Spleen (tissue), 11 donors: ENCODE measurements at regions not wholly inside any gene's neighbourhood (a gene's known extent, or its start where the extent isn't known, plus 50 kb on each side); places are given as distances from the start of the nearest gene placed in this dataset.
"Not testable (repeated sequence)": the region's sequence is repeated elsewhere in the genome, so short reads cannot be mapped to it uniquely, and the experiment has no call there.

Experiments
- DNase-seq: peaks from one replicate; pipeline ENCODE4 v3.0.0-alpha.2; 2020
- H3K27ac ChIP-seq, 8 donors: fragments of 200-600 bp; sonication (generic) in 7 of 8; 1 replicate in 4 of 8; 2 replicates in 4 of 8; pipeline versions ENCODE4 v1.5.0 to v1.8.0; 2016 to 2021; ENCODE audit warnings: inconsistent platforms in 4 of 8, mild to moderate bottlenecking in 4 of 8, moderate library complexity in 1 of 8
- H3K27me3 ChIP-seq, 7 donors: fragments of 200-600 bp; sonication (generic) in 6 of 7; replicated peaks in 1 of 7; 1 replicate in 4 of 7; 2 replicates in 3 of 7; pipeline versions ENCODE4 v1.5.0 to v1.8.0; 2016 to 2021; ENCODE audit warnings: inconsistent platforms in 3 of 7, mild to moderate bottlenecking in 1 of 7
- H3K36me3 ChIP-seq, 6 donors: fragments of 200-600 bp; sonication (generic) in 5 of 6; 1 replicate in 4 of 6; 2 replicates in 2 of 6; pipeline versions ENCODE4 v1.5.0 to v1.8.0; 2016 to 2021; ENCODE audit warnings: inconsistent platforms in 2 of 6
- H3K4me1 ChIP-seq, 6 donors: fragments of 200-600 bp; sonication (generic) in 5 of 6; 1 replicate in 3 of 6; 2 replicates in 3 of 6; pipeline versions ENCODE4 v1.5.0 to v1.8.0; 2016 to 2021; ENCODE audit warnings: inconsistent platforms in 3 of 6
- H3K4me3 ChIP-seq, 8 donors: fragments of 200-600 bp; sonication (generic) in 7 of 8; 1 replicate in 4 of 8; 2 replicates in 4 of 8; pipeline versions ENCODE4 v1.5.0 to v1.8.0; 2016 to 2021; ENCODE audit warnings: inconsistent platforms in 4 of 8, mild to moderate bottlenecking in 4 of 8, moderate library complexity in 2 of 8
- H3K9me3 ChIP-seq, 8 donors: fragments of 200-600 bp; sonication (generic) in 7 of 8; 1 replicate in 4 of 8; 2 replicates in 4 of 8; pipeline versions ENCODE4 v1.5.0 to v1.8.0; 2016 to 2021; ENCODE audit warnings: inconsistent platforms in 4 of 8
- CTCF ChIP-seq, 11 experiments: fragments of 200-600 bp in 7 of 11; fragments of 450-650 bp in 4 of 11; sonication (generic) in 4 of 11; IDR thresholded peaks in 8 of 11; conservative IDR thresholded peaks in 3 of 11; 1 replicate in 7 of 11; 2 replicates in 4 of 11; pipeline versions ENCODE4 v1.4.0 to v1.8.0; 2016 to 2021; ENCODE audit warnings: antibody characterized with exemption in 11 of 11, inconsistent platforms in 4 of 11, mild to moderate bottlenecking in 1 of 11
- POLR2A ChIP-seq, 3 donors: fragments of 450-650 bp; IDR thresholded peaks; one replicate each; pipeline ENCODE4 v1.5.1; 2017; ENCODE audit warnings: antibody characterized with exemption in 3 of 3, mild to moderate bottlenecking in 1 of 3
- POLR2AphosphoS5 ChIP-seq, 3 donors: sonication (generic); formaldehyde crosslinking; IDR thresholded peaks; one replicate each; pipeline ENCODE4 v1.5.1; 2017; ENCODE audit warnings: antibody characterized with exemption in 3 of 3
- WGBS, 5 donors: extraction: QIAGEN DNeasy Blood & Tissue Kit in 3 of 5; methylation state at CpG; one replicate each; pipeline versions ENCODE4 v1.1.5 to v1.1.7; 2013 to 2018; 5-methylcytosine and 5-hydroxymethylcytosine counted together
- intact Hi-C: fragments of 100-400 bp; cut with DNase I; formaldehyde crosslinking; loops from one replicate; pipeline ENCODE4 v1.15.0; 2023; ENCODE audit warnings: low total_unique reads
- donor health status: healthy with polysubstance abuse.
- donor health status: DM: no; HTN: no; CAD: no; lungs with moderate emphysema.
- donor health status: DM: no; HTN: no; CAD: no.
- donor health status: Bipolar disorder and iron deficiency.
- donor health status: healthy.
- donor health status: DM: no; HTN: no; CAD: no.
- donor health status: DM: yes; HTN: yes; CAD: no.

- intact Hi-C loops, result no loop called here
- no peaks in the 10 kb centered on the region for H3K4me1 ChIP-seq
- no peak overlapping the region for H3K27ac ChIP-seq
- no peaks in the 10 kb centered on the region for H3K27me3 ChIP-seq
- DNase-seq, result no peak
- no peaks in the 10 kb centered on the region for H3K36me3 ChIP-seq
- H3K9me3 ChIP-seq, result peaks cover 0 to 9% (median 0%) of the 10 kb centered on the region in 8 donors
- WGBS, 5 donors, result 62 to 82% (median 72%) methylated on average over 6 of the region's 6 CpGs
- TF ChIP-seq CTCF (IDR thresholded peaks at IDR 0.05 in 8 of 11, conservative IDR thresholded peaks at IDR 0.05 in 3 of 11), result no peak
- TF ChIP-seq POLR2AphosphoS5 (IDR thresholded peaks at IDR 0.05), result no peak
- TF ChIP-seq POLR2A (IDR thresholded peaks at IDR 0.05), result no peak
- H3K4me3 ChIP-seq, result no peak overlapping the region
Observed at GRCh38 chr1:245074232-245074747, 80.5 kb upstream of the KIF26B start.

GRCh38 chr1:245070836-245071615 is 83.8 kb upstream of the KIF26B start:
- Histone ChIP-seq H3K27me3 (no peaks in the 10 kb centered on the region), H3K4me1 (no peaks in the 10 kb centered on the region), H3K4me3 (no peak overlapping the region), H3K36me3 (no peaks in the 10 kb centered on the region), H3K9me3 (peaks cover 0 to 9% (median 0%) of the 10 kb centered on the region in 8 donors), H3K27ac (no peak overlapping the region)
- DNase-seq, result no peak
- no peak for TF ChIP-seq POLR2AphosphoS5 (IDR thresholded peaks at IDR 0.05)
- TF ChIP-seq POLR2A (IDR thresholded peaks at IDR 0.05), result no peak
- TF ChIP-seq CTCF (IDR thresholded peaks at IDR 0.05 in 8 of 11, conservative IDR thresholded peaks at IDR 0.05 in 3 of 11), result no peak
- intact Hi-C loops, result no loop called here
- 93 to 98% (median 96%) methylated on average over 10 of the region's 10 CpGs for WGBS, 5 donors

GRCh38 chr1:245067257-245067656 is 87.5 kb upstream of the KIF26B start:
- Histone ChIP-seq H3K4me3 (no peak overlapping the region), H3K9me3 (peaks cover 0 to 3% (median 0%) of the 10 kb centered on the region in 8 donors), H3K36me3 (no peaks in the 10 kb centered on the region), H3K4me1 (no peaks in the 10 kb centered on the region), H3K27ac (no peak overlapping the region), H3K27me3 (no peaks in the 10 kb centered on the region)
- intact Hi-C loops, result no loop called here
- DNase-seq, result no peak
- TF ChIP-seq CTCF (IDR thresholded peaks at IDR 0.05 in 8 of 11, conservative IDR thresholded peaks at IDR 0.05 in 3 of 11) (no peak), POLR2AphosphoS5 (IDR thresholded peaks at IDR 0.05) (no peak), POLR2A (IDR thresholded peaks at IDR 0.05) (no peak)
- 79 to 93% (median 88%) methylated on average over 5 of the region's 5 CpGs for WGBS, 5 donors

GRCh38 chr1:245062741-245063305 is 92.0 kb upstream of the KIF26B start:
- Histone ChIP-seq H3K36me3 (no peaks in the 10 kb centered on the region), H3K9me3 (no peaks in the 10 kb centered on the region), H3K4me3 (no peak overlapping the region), H3K27ac (no peak overlapping the region), H3K4me1 (peaks cover 0 to 4% (median 0%) of the 10 kb centered on the region in 6 donors), H3K27me3 (no peaks in the 10 kb centered on the region)
- TF ChIP-seq POLR2AphosphoS5 (IDR thresholded peaks at IDR 0.05) (no peak), CTCF (IDR thresholded peaks at IDR 0.05 in 8 of 11, conservative IDR thresholded peaks at IDR 0.05 in 3 of 11) (no peak), POLR2A (IDR thresholded peaks at IDR 0.05) (no peak)
- 89 to 94% (median 93%) methylated on average over 5 of the region's 5 CpGs for WGBS, 5 donors
- DNase-seq, result no peak
- intact Hi-C loops, result no loop called here

GRCh38 chr1:245061808-245062207 is 93.0 kb upstream of the KIF26B start:
- DNase-seq, H3K4me1 ChIP-seq, H3K27me3 ChIP-seq, H3K27ac ChIP-seq, intact Hi-C loops, H3K4me3 ChIP-seq, H3K9me3 ChIP-seq, H3K36me3 ChIP-seq: not testable (repeated sequence)
- WGBS, 5 donors, result 83 to 96% (median 87%) methylated on average over 4 of the region's 4 CpGs
